Nephron progenitor cell (in vitro differentiated cells): ENCODE measurements at regions not wholly inside any gene's neighbourhood (a gene's known extent, or its start where the extent isn't known, plus 50 kb on each side); places are given as distances from the start of the nearest gene placed in this dataset.

Source experiments
- DNase-seq: peaks from one replicate; pipeline ENCODE4 v3.0.0; 2021
- H3K27ac Mint-ChIP-seq: 2 replicates; pipeline ENCODE4 v1.8.0; 2021; ENCODE audit warnings: mild to moderate bottlenecking, moderate library complexity, mixed read lengths
- H3K27me3 Mint-ChIP-seq: 2 replicates; pipeline ENCODE4 v1.8.0; 2021; ENCODE audit warnings: mild to moderate bottlenecking, low read depth, mixed read lengths; ENCODE audit not compliant: poor library complexity
- H3K36me3 Mint-ChIP-seq: 2 replicates; pipeline ENCODE4 v1.8.0; 2021; ENCODE audit warnings: low read depth, mixed read lengths
- H3K4me1 Mint-ChIP-seq: 2 replicates; pipeline ENCODE4 v1.8.0; 2021; ENCODE audit warnings: mixed read lengths
- H3K4me3 Mint-ChIP-seq: 2 replicates; pipeline ENCODE4 v1.8.0; 2021; ENCODE audit warnings: mild to moderate bottlenecking, moderate library complexity, mixed read lengths
- H3K9me3 Mint-ChIP-seq: 2 replicates; pipeline ENCODE4 v1.8.0; 2021; ENCODE audit warnings: mild to moderate bottlenecking, moderate library complexity, mixed read lengths
- CTCF ChIP-seq: fragments of 200-600 bp; sonication (generic); IDR thresholded peaks from 2 replicates; pipeline ENCODE4 v1.5.0; 2021; ENCODE audit warnings: antibody characterized with exemption

GRCh38 chr12:58728397-58728796 lies 191.9 kb downstream of the LRIG3 start:
- Mint-ChIP-seq H3K9me3 (no peaks in the 10 kb centered on the region), H3K4me1 (peaks cover 5% of the 10 kb centered on the region), H3K27ac (no peak overlapping the region), H3K27me3 (no peaks in the 10 kb centered on the region), H3K4me3 (no peak overlapping the region), H3K36me3 (no peaks in the 10 kb centered on the region)
- no peak for DNase-seq
- TF ChIP-seq CTCF, result no peak

- Mint-ChIP-seq H3K27me3 (no peaks in the 10 kb centered on the region), H3K27ac (no peak overlapping the region), H3K4me1 (peaks cover 5% of the 10 kb centered on the region), H3K9me3 (no peaks in the 10 kb centered on the region), H3K4me3 (no peak overlapping the region), H3K36me3 (no peaks in the 10 kb centered on the region)
- TF ChIP-seq CTCF, result no peak
- no peak for DNase-seq
These were observed 189.2 kb downstream of the LRIG3 start for GRCh38 chr12:58731096-58731495.

- no peaks in the 10 kb centered on the region for H3K4me1 Mint-ChIP-seq
- no peaks in the 10 kb centered on the region for H3K9me3 Mint-ChIP-seq
- no peak for DNase-seq
- no peak overlapping the region for H3K4me3 Mint-ChIP-seq
- H3K27ac Mint-ChIP-seq, result no peak overlapping the region
- H3K27me3 Mint-ChIP-seq, result no peaks in the 10 kb centered on the region
- no peaks in the 10 kb centered on the region for H3K36me3 Mint-ChIP-seq
- TF ChIP-seq CTCF, result no peak
These were observed 187.4 kb downstream of the LRIG3 start for GRCh38 chr12:58732894-58733293.

GRCh38 chr12:58741226-58741625 lies 179.1 kb downstream of the LRIG3 start:
- no peak for DNase-seq
- H3K4me1 Mint-ChIP-seq, result no peaks in the 10 kb centered on the region
- H3K27ac Mint-ChIP-seq, result no peak overlapping the region
- no peaks in the 10 kb centered on the region for H3K36me3 Mint-ChIP-seq
- H3K4me3 Mint-ChIP-seq, result no peak overlapping the region
- H3K27me3 Mint-ChIP-seq, result no peaks in the 10 kb centered on the region
- TF ChIP-seq CTCF, result no peak
- peaks cover 16% of the 10 kb centered on the region for H3K9me3 Mint-ChIP-seq

GRCh38 chr12:58745348-58746125 lies 174.8 kb downstream of the LRIG3 start:
- no peaks in the 10 kb centered on the region for H3K36me3 Mint-ChIP-seq

More at GRCh38 chr12:58745348-58746125, 174.8 kb downstream of the LRIG3 start:
- Mint-ChIP-seq H3K4me1 (no peaks in the 10 kb centered on the region), H3K9me3 (peaks cover 10% of the 10 kb centered on the region), H3K4me3 (no peak overlapping the region), H3K27me3 (no peaks in the 10 kb centered on the region), H3K27ac (no peak overlapping the region)
- TF ChIP-seq CTCF, result no peak
- DNase-seq, result no peak
